ENCODE measurements at regions not wholly inside any gene's neighbourhood (a gene's known extent, or its start where the extent isn't known, plus 50 kb on each side); places are given as distances from the start of the nearest gene placed in this dataset.

DNA sequence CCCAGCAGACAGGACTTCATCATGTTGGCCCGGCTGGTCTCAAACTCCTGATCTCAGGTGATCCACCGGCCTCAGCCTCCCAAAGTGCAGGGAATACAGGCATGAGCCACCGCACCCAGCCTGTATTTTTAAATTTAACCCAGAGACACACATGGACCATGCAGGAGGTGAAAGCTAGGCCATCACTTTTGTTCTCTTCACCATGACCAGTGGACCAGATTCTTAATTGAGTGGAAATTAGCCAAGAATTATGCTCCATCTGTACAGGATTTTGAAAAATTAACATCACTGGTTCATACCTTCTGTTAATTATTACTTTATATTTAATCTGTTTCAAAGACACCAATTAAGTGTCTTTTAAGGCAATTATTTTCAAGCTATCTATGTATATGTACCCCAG lies 493.6 kb upstream of the NOX3 start:
- Mint-ChIP-seq H3K9me3 (ENCODE audit: unreplicated experiment) (no peaks in the 10 kb centered on the region), H3K36me3 (ENCODE audit: unreplicated experiment) (no peaks in the 10 kb centered on the region), H3K4me3 (ENCODE audit: unreplicated experiment) (no peak overlapping the region), H3K27me3 (ENCODE audit: unreplicated experiment) (peaks cover 2% of the 10 kb centered on the region), H3K4me1 (ENCODE audit: low read depth, unreplicated experiment) (no peaks in the 10 kb centered on the region), H3K27ac (ENCODE audit: unreplicated experiment) (no peak overlapping the region)
- TF ChIP-seq, protein P1, sequence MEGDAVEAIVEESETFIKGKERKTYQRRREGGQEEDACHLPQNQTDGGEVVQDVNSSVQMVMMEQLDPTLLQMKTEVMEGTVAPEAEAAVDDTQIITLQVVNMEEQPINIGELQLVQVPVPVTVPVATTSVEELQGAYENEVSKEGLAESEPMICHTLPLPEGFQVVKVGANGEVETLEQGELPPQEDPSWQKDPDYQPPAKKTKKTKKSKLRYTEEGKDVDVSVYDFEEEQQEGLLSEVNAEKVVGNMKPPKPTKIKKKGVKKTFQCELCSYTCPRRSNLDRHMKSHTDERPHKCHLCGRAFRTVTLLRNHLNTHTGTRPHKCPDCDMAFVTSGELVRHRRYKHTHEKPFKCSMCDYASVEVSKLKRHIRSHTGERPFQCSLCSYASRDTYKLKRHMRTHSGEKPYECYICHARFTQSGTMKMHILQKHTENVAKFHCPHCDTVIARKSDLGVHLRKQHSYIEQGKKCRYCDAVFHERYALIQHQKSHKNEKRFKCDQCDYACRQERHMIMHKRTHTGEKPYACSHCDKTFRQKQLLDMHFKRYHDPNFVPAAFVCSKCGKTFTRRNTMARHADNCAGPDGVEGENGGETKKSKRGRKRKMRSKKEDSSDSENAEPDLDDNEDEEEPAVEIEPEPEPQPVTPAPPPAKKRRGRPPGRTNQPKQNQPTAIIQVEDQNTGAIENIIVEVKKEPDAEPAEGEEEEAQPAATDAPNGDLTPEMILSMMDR (IDR thresholded peaks at IDR 0.05; ENCODE audit: partially characterized antibody, unreplicated experiment): no peak
- no peak for DNase-seq

DNA sequence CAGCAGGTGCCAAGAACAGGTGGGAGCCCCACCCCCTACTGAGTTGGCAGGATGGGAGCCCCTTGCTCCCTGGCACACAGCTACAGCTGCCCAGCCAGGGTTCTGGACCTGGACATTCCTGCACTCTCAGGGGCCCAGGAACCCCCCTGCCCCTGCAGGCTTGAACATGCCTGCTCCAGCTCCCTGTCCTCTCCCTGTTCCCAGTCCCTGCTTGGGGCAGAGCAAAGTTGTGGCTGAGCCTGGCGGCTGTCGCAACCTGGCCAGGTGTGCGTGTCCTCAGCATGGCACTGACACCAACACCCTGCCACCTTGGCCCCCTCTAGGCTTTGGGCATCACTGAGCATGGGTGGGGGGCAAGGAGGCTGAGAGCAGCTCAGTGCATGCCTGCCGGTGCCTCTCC lies 491.2 kb upstream of the NOX3 start:
- no peak for DNase-seq
- Mint-ChIP-seq H3K27ac (ENCODE audit: unreplicated experiment) (no peak overlapping the region), H3K36me3 (ENCODE audit: unreplicated experiment) (no peaks in the 10 kb centered on the region), H3K27me3 (ENCODE audit: unreplicated experiment) (peaks cover 2% of the 10 kb centered on the region), H3K9me3 (ENCODE audit: unreplicated experiment) (no peaks in the 10 kb centered on the region), H3K4me1 (ENCODE audit: low read depth, unreplicated experiment) (no peaks in the 10 kb centered on the region), H3K4me3 (ENCODE audit: unreplicated experiment) (no peak overlapping the region)
- TF ChIP-seq, protein P1 (IDR thresholded peaks at IDR 0.05; ENCODE audit: partially characterized antibody, unreplicated experiment): no peak

DNA sequence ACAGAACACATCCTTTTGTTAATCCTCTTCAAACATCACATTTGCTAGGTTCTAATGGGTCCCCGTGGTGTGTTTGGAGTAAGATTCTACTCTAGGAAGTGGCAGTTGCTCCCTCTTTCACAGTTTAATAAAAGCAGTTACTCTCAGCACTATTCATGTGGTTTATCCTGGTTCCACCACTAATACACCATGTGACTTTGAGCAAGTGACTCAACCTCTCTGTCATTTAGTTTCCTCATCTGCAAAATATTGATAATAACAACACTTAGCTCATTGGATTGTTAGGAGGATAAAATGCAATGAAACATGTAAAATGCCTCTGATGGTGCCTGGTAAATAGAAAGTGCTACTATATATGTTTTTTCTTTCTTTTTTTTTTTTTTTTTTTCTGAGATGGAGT lies 488.0 kb upstream of the NOX3 start:
- no peak for DNase-seq
- Mint-ChIP-seq H3K36me3 (ENCODE audit: unreplicated experiment) (no peaks in the 10 kb centered on the region), H3K4me1 (ENCODE audit: low read depth, unreplicated experiment) (peaks cover 3% of the 10 kb centered on the region), H3K27ac (ENCODE audit: unreplicated experiment) (no peak overlapping the region), H3K27me3 (ENCODE audit: unreplicated experiment) (peaks cover 2% of the 10 kb centered on the region), H3K4me3 (ENCODE audit: unreplicated experiment) (no peak overlapping the region), H3K9me3 (ENCODE audit: unreplicated experiment) (no peaks in the 10 kb centered on the region)
- TF ChIP-seq, protein P1 (IDR thresholded peaks at IDR 0.05; ENCODE audit: partially characterized antibody, unreplicated experiment): no peak

DNA sequence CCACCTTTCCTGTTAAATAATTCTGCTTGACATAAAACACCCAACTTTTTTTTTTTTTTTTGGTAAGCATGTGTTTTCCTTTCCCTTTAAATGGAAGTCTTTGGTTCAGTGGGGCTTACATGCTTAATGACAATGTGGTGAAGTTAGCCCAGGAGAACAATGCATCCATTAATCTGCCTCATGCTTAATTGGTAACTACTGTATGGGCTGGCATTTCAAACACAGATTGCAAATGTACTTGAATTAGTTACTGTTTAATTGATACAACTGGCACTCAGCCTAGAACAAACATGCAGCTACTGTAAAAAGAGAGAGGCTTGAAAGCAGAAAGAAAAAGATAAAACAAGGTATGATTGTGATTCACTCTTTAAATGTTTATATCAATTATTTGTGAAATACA lies 483.6 kb upstream of the NOX3 start:
- no peak overlapping the region for H3K4me3 Mint-ChIP-seq (ENCODE audit: unreplicated experiment)
- no peak overlapping the region for H3K27ac Mint-ChIP-seq (ENCODE audit: unreplicated experiment)
- no peaks in the 10 kb centered on the region for H3K27me3 Mint-ChIP-seq (ENCODE audit: unreplicated experiment)
- no peaks in the 10 kb centered on the region for H3K36me3 Mint-ChIP-seq (ENCODE audit: unreplicated experiment)
- no peaks in the 10 kb centered on the region for H3K9me3 Mint-ChIP-seq (ENCODE audit: unreplicated experiment)
- peaks cover 3% of the 10 kb centered on the region for H3K4me1 Mint-ChIP-seq (ENCODE audit: low read depth, unreplicated experiment)
- TF ChIP-seq, protein P1 (IDR thresholded peaks at IDR 0.05; ENCODE audit: partially characterized antibody, unreplicated experiment): no peak
- DNase-seq: no peak

DNA sequence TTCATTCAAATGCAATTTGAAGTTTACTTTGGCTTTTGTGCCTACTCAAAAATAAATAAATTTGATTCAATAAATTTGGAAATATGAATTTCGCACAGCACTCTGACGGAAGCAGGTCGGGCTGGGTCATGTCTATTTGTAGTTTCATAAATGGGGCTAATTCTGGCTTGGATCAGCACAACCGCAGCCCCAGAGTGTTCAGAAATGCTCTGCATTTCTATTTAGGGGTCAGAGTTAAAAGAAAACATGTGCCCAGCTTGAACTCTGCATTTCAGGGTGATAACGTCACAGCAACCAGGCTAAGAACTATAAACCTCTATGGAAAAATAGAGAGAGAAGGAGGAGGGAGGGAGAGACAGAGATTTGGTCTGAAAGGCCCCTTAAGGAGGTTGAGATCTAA lies 480.9 kb upstream of the NOX3 start:
- Mint-ChIP-seq H3K36me3 (ENCODE audit: unreplicated experiment) (no peaks in the 10 kb centered on the region), H3K4me1 (ENCODE audit: low read depth, unreplicated experiment) (peaks cover 3% of the 10 kb centered on the region), H3K9me3 (ENCODE audit: unreplicated experiment) (no peaks in the 10 kb centered on the region), H3K27me3 (ENCODE audit: unreplicated experiment) (no peaks in the 10 kb centered on the region), H3K27ac (ENCODE audit: unreplicated experiment) (no peak overlapping the region), H3K4me3 (ENCODE audit: unreplicated experiment) (no peak overlapping the region)
- TF ChIP-seq, protein P1 (IDR thresholded peaks at IDR 0.05; ENCODE audit: partially characterized antibody, unreplicated experiment): no peak
- no peak for DNase-seq
